Ascending aorta (tissue), 2 donors: ENCODE measurements at regions not wholly inside any gene's neighbourhood (a gene's known extent, or its start where the extent isn't known, plus 50 kb on each side); places are given as distances from the start of the nearest gene placed in this dataset.

ENCODE experiments used
- DNase-seq, 2 donors: peaks; one replicate each; pipeline ENCODE4 v3.0.0-alpha.2; 2019; ENCODE audit warnings: low spot score in 2 of 2
- H3K27ac ChIP-seq, 2 donors: fragments of 200-600 bp; sonication (generic); one replicate each; pipeline ENCODE4 v1.5.1; 2016 to 2017; ENCODE audit warnings: mild to moderate bottlenecking in 1 of 2
- H3K27me3 ChIP-seq: fragments of 200-600 bp; sonication (generic); one replicate; pipeline ENCODE4 v1.5.1; 2017
- H3K36me3 ChIP-seq, 2 donors: fragments of 200-600 bp; sonication (generic); one replicate each; pipeline ENCODE4 v1.5.1; 2016
- H3K4me1 ChIP-seq, 2 donors: fragments of 200-600 bp; sonication (generic); one replicate each; pipeline ENCODE4 v1.5.1; 2016 to 2017; ENCODE audit warnings: mild to moderate bottlenecking in 1 of 2
- H3K4me3 ChIP-seq, 2 donors: fragments of 200-600 bp; sonication (generic); one replicate each; pipeline ENCODE4 v1.5.1; 2016 to 2017; ENCODE audit warnings: mild to moderate bottlenecking in 1 of 2
- H3K9me3 ChIP-seq, 2 donors: fragments of 200-600 bp; sonication (generic); one replicate each; pipeline ENCODE4 v1.5.1; 2016
- intact Hi-C: fragments of 100-400 bp; cut with DNase I; formaldehyde crosslinking; loops from one replicate; pipeline ENCODE4 v1.15.1; 2023
- TF ChIP-seq, protein P1 (sequence below), 3 experiments: fragments of 200-600 bp in 2 of 3; fragments of 450-650 bp in 1 of 3; sonication (generic) in 2 of 3; IDR thresholded peaks; one replicate each; pipeline ENCODE4 v1.5.1; 2016 to 2019; ENCODE audit warnings: antibody characterized with exemption in 3 of 3, mild to moderate bottlenecking in 1 of 3, moderate library complexity in 1 of 3

DNA sequence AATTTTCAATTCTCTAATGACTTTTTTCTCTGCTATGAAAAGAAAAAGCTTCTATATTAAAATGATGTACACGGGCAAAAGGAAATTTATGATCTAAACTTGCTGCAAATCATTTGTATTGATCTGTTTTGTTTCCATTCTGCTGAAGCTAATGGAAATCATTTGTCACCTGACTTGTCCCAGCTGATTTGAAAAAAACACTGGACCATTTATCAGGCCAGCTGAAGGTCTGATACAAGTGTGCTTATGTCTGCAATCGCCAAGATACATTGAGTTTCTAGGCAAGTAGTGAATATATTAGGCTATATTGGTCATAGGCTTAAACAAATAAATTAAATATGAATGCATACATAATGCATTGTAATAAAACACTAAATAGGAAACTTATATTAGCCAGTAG is 1309.7 kb downstream of the REEP3 start:
- H3K27ac ChIP-seq = no peak overlapping the region
- no peaks in the 10 kb centered on the region for H3K9me3 ChIP-seq
- DNase-seq = no peak
- TF ChIP-seq, protein P1, sequence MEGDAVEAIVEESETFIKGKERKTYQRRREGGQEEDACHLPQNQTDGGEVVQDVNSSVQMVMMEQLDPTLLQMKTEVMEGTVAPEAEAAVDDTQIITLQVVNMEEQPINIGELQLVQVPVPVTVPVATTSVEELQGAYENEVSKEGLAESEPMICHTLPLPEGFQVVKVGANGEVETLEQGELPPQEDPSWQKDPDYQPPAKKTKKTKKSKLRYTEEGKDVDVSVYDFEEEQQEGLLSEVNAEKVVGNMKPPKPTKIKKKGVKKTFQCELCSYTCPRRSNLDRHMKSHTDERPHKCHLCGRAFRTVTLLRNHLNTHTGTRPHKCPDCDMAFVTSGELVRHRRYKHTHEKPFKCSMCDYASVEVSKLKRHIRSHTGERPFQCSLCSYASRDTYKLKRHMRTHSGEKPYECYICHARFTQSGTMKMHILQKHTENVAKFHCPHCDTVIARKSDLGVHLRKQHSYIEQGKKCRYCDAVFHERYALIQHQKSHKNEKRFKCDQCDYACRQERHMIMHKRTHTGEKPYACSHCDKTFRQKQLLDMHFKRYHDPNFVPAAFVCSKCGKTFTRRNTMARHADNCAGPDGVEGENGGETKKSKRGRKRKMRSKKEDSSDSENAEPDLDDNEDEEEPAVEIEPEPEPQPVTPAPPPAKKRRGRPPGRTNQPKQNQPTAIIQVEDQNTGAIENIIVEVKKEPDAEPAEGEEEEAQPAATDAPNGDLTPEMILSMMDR (IDR thresholded peaks at IDR 0.05) = no peak
- H3K36me3 ChIP-seq = no peaks in the 10 kb centered on the region
- no peaks in the 10 kb centered on the region for H3K4me1 ChIP-seq
- no peak overlapping the region for H3K4me3 ChIP-seq
- intact Hi-C loops = no loop called here
- H3K27me3 ChIP-seq = no peaks in the 10 kb centered on the region

DNA sequence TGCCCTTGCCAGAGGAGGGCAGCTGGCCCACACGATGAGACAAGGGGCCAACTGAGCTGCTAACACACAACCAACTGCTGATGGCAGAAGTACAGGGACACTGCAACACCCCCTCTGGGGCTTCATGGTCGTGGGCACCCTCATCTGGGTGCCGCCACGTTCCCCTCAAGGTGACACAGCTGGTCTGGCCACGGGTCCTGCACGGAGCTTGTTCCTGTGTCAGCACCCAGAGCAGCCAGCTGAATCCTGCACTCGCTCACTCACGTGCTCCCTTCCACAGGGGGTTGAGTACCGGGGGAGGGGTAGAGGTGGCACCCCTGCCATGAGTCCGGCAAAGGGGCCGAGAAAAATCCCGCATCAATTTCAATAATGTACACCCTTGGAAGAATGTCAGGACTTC is 1319.1 kb downstream of the REEP3 start:
- no peak overlapping the region for H3K27ac ChIP-seq
- H3K4me3 ChIP-seq = no peak overlapping the region
- no peak for DNase-seq
- no peaks in the 10 kb centered on the region for H3K27me3 ChIP-seq
- TF ChIP-seq, protein P1 (IDR thresholded peaks at IDR 0.05) = no peak
- intact Hi-C loops = no loop called here
- no peaks in the 10 kb centered on the region for H3K4me1 ChIP-seq
- no peaks in the 10 kb centered on the region for H3K36me3 ChIP-seq
- no peaks in the 10 kb centered on the region for H3K9me3 ChIP-seq

DNA sequence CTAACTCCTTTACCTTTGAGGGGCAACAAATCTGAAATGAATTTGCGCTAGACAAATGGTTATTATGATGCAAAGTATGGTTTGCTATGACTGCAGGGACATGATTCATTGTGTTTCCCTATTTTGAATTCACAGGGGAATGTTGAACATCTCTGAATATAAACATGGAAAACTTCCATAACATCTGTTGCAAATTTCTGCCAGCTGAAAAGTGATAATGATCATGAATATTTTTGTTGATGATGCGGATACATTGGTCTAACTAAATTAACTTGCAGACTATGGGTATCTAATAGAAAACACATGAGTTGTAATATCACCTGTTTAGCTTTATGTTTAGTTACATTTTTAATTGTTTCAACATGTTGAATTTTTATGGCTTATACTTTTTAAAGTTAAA is 1325.5 kb downstream of the REEP3 start:
- Histone ChIP-seq H3K4me1 (no peaks in the 10 kb centered on the region), H3K9me3 (no peaks in the 10 kb centered on the region), H3K27ac (no peak overlapping the region), H3K27me3 (no peaks in the 10 kb centered on the region), H3K4me3 (no peak overlapping the region), H3K36me3 (no peaks in the 10 kb centered on the region)
- TF ChIP-seq, protein P1 (IDR thresholded peaks at IDR 0.05) = no peak
- intact Hi-C loops = no loop called here
- DNase-seq = no peak

DNA sequence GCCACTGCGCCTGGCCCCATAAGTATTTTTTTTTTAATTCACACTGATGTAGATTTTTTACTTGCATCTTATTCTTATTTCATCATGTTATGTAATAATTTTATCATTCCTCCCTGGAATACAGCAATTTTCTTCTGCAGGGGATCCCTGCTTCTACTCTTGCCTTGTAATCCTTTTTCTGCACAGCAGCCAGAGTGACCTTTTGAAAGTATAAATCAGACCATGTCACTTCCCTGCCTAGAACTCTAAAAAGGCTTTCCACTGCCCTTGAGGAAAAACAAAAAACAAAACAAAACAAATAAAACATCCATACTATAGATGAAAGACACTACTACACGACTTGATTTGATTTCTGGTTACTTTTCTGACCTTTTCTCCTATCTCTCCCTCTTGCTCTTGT is 1334.7 kb downstream of the REEP3 start:
- Histone ChIP-seq H3K27me3 (no peaks in the 10 kb centered on the region), H3K9me3 (no peaks in the 10 kb centered on the region), H3K36me3 (no peaks in the 10 kb centered on the region), H3K4me3 (no peak overlapping the region), H3K27ac (no peak overlapping the region), H3K4me1 (no peaks in the 10 kb centered on the region)
- no peak for DNase-seq
- intact Hi-C loops = no loop called here
- TF ChIP-seq, protein P1 (IDR thresholded peaks at IDR 0.05) = no peak

DNA sequence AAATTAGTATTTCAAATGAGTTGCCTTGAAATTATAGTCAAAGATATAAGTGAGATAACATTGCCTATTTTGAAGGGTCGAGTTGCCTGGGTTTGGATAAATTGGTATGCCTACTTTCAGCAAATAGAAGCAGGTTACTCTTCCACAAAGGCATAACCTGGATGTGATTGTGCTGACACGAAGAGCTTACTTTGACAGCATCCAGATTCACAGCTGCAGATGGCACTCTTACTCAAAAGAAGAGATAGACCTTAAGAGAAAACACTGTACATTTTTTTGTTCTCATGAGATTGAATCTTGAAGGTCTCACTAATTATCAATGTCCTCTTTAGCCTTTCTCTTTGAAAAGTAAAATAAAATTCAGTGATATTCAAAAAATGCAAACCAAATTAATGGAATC is 1338.7 kb downstream of the REEP3 start:
- DNase-seq = no peak
- Histone ChIP-seq H3K4me1 (no peaks in the 10 kb centered on the region), H3K9me3 (no peaks in the 10 kb centered on the region), H3K27me3 (no peaks in the 10 kb centered on the region), H3K27ac (no peak overlapping the region), H3K4me3 (no peak overlapping the region), H3K36me3 (no peaks in the 10 kb centered on the region)
- intact Hi-C loops = no loop called here
- TF ChIP-seq, protein P1 (IDR thresholded peaks at IDR 0.05) = no peak

DNA sequence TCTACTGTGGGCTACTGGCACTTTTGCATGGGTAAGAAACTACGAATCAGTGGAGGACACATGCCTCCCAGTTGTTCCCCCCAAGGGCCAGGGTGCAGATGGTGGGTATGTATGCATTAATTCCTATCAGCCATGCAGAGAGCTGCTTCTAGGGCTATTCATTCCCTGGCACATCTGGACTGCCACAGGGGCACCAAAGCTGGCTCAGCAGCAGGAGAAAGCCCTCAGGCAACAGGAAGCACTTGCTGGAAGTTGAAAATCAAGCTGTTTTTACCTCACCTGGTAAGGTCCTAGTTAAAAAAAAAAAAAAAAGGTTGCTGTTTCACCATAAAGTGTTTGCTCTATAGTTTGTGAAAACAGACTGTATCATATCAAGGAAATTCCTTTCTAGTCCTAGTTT is 1342.6 kb downstream of the REEP3 start:
- TF ChIP-seq, protein P1 (IDR thresholded peaks at IDR 0.05) = no peak
- Histone ChIP-seq H3K36me3 (no peaks in the 10 kb centered on the region), H3K9me3 (no peaks in the 10 kb centered on the region), H3K27me3 (no peaks in the 10 kb centered on the region), H3K4me3 (no peak overlapping the region), H3K4me1 (no peaks in the 10 kb centered on the region), H3K27ac (no peak overlapping the region)
- no peak for DNase-seq
- intact Hi-C loops = no loop called here
